ENCODE measurements at regions not wholly inside any gene's neighbourhood (a gene's known extent, or its start where the extent isn't known, plus 50 kb on each side); places are given as distances from the start of the nearest gene placed in this dataset.
"Not testable (repeated sequence)": the region's sequence is repeated elsewhere in the genome, so short reads cannot be mapped to it uniquely, and the experiment has no call there.

DNA sequence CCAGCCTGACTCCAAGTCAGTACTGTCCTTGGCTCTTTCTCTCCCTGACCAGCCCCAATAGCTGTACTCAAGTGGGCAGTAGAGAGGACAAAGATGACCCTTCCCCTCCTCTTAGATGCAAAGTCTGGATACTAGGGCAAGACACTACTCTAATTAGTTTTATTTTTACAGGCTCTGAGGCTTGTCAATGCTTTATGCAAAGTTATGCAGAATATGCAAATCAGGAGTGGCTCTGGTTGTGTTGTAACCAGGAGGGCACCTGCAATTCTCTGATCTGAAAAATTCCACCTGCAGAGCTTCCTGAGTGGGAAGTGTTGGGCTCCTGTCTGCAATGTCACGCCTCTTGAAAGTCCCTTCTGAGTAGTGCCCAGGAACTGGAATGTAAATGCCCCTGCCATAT is 201.5 kb downstream of the RGS3 start:
- no peak for DNase-seq

- DNase-seq: no peak
These were observed 202.2 kb downstream of the RGS3 start for GRCh38 chr9:113665756-113666155.

GRCh38 chr9:113668061-113668460 is 204.5 kb downstream of the RGS3 start:
- no peak for DNase-seq

DNA sequence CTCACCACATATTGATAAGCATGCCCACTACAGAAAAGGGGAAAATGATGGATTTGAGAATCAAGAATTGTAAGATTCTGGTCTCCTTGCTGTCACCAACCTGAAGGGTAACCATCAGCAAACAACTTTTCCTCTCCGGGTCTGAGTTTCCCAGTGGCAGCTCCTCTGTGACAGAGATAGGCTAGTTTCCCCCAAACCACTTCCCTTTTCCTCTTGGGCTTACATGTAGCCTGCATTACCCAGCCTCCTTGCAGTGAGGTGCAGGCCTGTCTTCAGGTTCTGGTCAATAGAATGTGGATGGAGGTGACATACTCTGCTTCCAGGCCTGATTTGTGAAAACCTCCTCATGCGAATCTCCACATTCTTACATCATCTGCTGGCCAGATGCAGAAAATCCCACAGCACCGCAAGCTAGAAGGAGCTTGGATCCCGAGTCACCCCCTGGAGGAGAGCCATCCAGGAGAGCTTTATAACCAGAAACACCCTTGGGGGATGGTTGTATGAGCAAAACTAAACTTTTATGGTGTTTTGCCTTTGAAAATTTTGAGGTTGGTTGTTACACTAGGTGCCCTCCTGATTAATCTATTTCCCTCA is 206.1 kb downstream of the RGS3 start:
- no peak for DNase-seq

DNA sequence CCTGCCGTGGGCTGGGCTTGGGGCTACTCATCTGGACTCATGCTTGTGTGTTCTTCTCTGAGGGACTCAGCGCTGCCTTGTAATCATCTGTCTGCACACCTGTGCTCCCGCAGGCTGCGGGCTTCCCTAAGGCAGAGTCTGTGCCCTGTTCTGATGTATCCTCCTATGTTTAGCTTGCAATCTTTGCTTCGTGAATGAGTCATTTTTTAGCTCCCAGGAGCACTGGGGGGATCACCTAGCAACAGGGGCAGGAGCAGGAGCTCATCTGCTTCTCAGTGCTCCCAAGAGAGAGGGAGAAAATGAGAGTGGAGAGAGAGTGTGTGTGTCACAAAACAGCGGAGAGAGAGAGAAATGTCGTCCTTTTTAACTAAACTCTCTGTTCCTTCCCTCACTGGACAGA is 202.4 kb upstream of the ZNF618 start:
- DNase-seq: no peak

GRCh38 chr9:113674436-113674835 is 201.7 kb upstream of the ZNF618 start:
- DNase-seq: no peak

DNA sequence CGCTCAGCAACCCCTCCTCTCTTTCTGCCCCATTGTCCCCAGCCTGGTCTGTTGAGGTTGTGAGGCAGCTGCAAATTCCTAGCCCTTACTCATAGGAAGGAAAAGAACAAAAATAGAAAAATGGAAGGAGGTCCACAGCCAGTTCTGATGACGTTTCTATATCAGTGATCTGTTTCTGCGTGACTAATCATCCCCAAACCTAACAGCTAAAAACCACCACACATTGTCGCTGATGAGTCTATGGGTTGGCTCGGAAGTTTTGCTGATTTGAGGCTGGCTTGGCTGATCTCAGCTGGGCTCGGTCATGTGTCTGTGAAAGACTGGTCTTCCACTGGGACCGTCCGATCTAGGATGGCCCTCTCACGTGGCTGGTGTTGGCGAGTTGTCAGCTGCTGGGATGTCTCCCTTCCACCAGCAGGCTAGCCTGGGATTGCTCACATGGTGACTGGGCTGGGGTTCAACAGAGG is 200.6 kb upstream of the ZNF618 start:
- DNase-seq: no peak

- DNase-seq: no peak
These were observed 199.1 kb upstream of the ZNF618 start for GRCh38 chr9:113677057-113677456.

GRCh38 chr9:113677569-113677968 is 198.5 kb upstream of the ZNF618 start:
- DNase-seq: no peak

GRCh38 chr9:113678119-113678858 is 197.8 kb upstream of the ZNF618 start:
- DNase-seq: no peak

DNA sequence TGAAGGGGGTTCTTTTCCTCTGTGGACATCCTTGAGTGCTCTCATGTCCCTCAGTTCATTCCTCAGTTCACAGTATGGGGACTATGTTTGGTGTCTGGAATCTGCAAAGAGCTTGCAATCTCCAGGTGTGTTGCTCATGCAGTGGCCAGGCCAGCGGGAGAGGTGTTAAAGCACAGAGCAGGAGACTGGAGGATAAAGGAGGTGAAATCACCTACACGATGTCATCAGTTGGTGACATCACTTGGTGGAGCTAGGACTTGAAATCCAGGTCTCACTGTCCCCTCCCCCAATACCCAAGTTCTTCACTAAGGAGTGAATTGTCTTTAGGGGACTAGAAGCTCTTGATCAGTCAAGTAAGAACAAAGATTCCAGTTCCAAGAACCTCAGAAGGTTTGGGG is 197.3 kb upstream of the ZNF618 start:
- no peak for DNase-seq

DNA sequence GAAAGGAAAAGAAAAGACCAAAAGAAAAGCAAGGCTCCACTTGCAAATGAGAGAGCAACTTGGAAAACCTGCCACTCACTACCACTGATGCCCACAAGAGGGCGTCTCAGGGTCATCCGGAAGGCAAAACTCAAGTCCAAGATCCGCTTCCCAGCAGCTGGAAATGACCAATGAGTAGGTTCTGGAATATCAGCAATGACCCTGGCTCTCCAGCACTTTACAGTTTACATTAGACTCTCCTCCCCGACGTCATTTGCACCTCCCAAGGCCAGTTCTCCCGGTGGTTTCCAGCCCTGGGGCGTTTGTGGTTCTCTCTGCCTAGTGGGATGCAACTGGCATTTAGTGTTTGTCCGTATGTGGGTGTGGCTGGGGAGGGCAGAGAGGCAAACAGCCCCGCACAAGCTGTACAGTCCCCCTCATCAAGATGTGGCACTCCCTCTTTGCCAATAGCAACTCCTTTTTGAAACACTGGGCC is 193.8 kb upstream of the ZNF618 start:
- DNase-seq: peak; percentile 4 to 6

- not testable (repeated sequence) for DNase-seq
These were observed 190.5 kb upstream of the ZNF618 start for GRCh38 chr9:113685636-113686035.

DNA sequence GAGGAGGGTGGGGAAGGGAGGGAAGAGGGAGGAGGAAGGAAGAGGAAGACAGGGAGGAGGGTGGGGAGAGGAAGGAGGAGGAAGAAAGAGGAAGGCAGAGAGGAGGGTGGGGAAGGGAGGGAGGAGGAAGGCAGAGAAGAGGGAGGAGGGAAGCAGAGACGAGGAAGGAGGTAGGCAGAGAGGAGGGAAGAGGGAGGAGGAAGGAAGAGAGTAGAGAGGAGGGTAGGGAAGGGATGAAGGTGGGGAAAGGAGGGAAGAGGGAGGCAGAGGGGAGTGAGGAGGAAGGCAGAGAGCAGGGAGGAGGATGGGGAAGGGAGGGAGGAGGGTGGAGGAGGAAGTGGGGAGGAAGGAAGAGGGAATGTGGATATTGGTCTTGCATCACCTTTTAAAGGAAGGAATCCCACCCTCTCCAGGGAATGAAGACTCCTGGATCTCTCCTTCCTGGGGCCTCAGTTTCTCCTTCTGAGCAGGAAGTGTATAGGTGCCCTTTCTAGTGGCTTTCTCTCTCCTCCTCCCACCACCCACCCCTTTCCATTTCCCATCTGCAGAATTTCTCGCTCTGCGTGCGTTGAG is 188.9 kb upstream of the ZNF618 start:
- no peak for DNase-seq

GRCh38 chr9:113687680-113688371 is 188.3 kb upstream of the ZNF618 start:
- DNase-seq: no peak

- no peak for DNase-seq
These were observed 185.9 kb upstream of the ZNF618 start for GRCh38 chr9:113690055-113690740.

- no peak for DNase-seq
These were observed 183.9 kb upstream of the ZNF618 start for GRCh38 chr9:113692256-113692655.

DNA sequence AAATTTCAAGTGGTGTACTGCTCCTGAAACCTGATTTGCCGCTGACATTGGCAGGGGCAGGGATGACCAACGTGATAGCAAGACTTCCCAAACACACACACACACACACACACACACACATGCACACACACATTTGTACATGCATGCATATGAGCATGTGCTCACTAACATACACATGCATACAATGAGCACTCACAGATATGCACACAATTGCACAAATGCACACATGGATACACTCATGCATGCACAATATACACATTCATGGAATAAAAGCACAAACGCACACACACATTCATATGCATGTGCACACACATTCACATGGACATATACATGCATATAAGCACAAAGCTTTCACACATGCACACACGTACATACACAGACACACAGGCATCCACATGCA is 181.2 kb upstream of the ZNF618 start:
- no peak for DNase-seq

GRCh38 chr9:113695440-113695851 is 180.7 kb upstream of the ZNF618 start:
- DNase-seq: no peak

DNA sequence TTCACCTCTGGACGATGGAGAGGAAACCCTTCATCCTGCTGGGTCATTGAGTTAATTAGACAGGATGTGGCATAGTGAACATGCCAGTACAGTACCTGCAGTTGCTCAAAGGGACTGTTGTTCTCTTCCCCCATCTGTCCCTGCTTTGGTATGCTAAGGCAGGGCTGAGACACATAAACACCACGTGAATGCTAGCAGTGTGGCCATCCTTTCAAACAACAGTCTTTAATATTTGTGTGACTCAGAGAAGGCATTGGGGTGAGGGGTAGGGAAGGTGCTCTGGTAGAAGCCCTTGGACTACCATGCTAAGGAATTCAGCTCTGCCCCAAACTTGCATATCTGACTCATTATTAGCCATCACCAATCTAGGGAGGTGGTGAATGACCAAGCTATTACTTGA is 180.2 kb upstream of the ZNF618 start:
- no peak for DNase-seq

GRCh38 chr9:113701774-113702755 is 174.0 kb upstream of the ZNF618 start:
- DNase-seq: no peak

Data from NCI-H187 (cell line).